HFF-Myc (cell line): ENCODE measurements at regions not wholly inside any gene's neighbourhood (a gene's known extent, or its start where the extent isn't known, plus 50 kb on each side); places are given as distances from the start of the nearest gene placed in this dataset.

ENCODE experiments used
- DNase-seq: peaks from one replicate; pipeline ENCODE4 v3.0.0-alpha.2; 2011; ENCODE audit warnings: low read depth; ENCODE audit errors: extremely low read depth
- H3K4me3 ChIP-seq: replicated peaks from 2 replicates; pipeline ENCODE4 v1.5.1; 2011; ENCODE audit warnings: low read depth, mild to moderate bottlenecking, control low read depth, low read length
- TF ChIP-seq, protein P1 (sequence below): IDR thresholded peaks from 2 replicates; pipeline ENCODE4 v1.5.1; 2012; ENCODE audit warnings: mild to moderate bottlenecking, low read depth, low read length, control low read depth; ENCODE audit errors: missing control alignments

DNA sequence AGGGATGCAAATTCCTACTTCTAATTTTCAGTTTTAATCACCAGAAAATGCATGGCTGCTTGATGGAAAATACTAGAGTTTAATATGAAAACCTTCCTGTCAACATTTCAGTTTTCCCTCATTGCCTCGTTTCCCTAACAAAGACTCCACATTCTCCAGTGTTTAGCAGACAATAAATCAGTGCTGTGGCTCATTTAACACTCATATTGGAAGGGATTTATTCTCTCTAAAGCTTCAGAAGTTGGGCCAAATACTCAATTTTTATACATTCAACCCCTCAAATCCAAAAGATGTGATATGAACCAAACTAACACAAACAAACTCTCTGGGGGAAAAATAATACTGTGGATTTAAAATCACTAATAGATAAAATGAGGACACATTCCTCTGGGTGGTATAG is 482.5 kb downstream of the FLRT2 start:
- DNase-seq, result no peak
- TF ChIP-seq, protein P1, sequence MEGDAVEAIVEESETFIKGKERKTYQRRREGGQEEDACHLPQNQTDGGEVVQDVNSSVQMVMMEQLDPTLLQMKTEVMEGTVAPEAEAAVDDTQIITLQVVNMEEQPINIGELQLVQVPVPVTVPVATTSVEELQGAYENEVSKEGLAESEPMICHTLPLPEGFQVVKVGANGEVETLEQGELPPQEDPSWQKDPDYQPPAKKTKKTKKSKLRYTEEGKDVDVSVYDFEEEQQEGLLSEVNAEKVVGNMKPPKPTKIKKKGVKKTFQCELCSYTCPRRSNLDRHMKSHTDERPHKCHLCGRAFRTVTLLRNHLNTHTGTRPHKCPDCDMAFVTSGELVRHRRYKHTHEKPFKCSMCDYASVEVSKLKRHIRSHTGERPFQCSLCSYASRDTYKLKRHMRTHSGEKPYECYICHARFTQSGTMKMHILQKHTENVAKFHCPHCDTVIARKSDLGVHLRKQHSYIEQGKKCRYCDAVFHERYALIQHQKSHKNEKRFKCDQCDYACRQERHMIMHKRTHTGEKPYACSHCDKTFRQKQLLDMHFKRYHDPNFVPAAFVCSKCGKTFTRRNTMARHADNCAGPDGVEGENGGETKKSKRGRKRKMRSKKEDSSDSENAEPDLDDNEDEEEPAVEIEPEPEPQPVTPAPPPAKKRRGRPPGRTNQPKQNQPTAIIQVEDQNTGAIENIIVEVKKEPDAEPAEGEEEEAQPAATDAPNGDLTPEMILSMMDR, result no peak

DNA sequence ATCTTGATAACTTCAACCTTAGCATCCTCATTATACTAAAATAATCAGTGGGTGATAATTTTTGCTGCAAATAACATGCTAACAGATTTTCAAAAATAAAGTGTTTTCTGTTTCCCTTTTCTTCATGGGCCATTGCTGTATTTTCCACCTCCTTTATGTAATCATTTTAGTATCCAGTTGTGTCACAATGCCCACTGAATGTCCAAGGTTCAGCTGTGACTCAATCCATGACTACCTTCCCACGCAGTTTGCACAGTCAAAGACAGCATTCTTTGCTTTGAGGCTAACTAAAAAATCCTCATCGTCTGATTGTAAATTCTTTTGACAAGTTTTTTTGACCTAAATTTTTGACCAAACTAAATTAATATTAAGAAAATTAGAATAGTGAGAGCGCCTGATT is 474.1 kb downstream of the FLRT2 start:
- no peak overlapping the region for H3K4me3 ChIP-seq
- TF ChIP-seq, protein P1, result no peak
- no peak for DNase-seq

More for the DNA sequence above, 482.5 kb downstream of the FLRT2 start:
- H3K4me3 ChIP-seq, result no peak overlapping the region

DNA sequence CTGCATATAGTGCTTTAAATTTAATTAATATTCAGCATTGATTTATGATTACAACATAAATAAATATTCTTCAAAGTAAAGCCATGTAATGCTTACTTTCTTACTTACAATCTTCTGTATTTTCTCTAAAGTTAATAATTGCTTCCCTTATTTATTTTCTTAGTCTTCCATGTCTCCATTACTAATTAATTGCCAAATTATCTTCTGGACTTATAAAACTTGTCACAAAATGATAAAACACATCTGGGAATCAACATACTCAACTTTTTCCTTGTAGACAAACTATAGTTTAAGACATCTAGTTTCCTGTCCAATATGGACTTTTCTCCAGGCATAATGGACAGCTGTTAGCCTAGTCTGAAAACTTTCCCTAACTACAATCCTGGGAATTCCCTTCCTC is 466.6 kb downstream of the FLRT2 start:
- H3K4me3 ChIP-seq, result no peak overlapping the region
- TF ChIP-seq, protein P1, result no peak
- DNase-seq, result no peak

DNA sequence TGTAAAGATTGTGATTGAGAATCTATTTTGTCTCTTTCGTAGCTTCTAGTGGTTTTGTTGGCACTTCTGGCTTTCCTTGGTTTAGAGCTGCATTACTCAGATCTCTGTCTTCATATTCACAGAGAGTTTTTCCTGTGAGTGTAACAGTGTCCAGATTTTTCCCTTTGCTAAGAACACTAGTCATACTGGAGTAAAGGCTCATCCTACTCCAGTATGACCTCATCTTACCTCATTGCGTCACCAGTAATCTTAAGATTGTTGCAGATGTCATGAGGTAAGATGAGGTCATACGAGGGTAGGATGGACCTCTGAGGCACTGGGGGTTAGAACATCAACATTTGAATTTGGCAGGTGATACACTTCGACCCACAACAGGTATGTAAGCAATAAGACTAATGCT is 461.2 kb downstream of the FLRT2 start:
- no peak for DNase-seq
- no peak overlapping the region for H3K4me3 ChIP-seq
- TF ChIP-seq, protein P1, result no peak

DNA sequence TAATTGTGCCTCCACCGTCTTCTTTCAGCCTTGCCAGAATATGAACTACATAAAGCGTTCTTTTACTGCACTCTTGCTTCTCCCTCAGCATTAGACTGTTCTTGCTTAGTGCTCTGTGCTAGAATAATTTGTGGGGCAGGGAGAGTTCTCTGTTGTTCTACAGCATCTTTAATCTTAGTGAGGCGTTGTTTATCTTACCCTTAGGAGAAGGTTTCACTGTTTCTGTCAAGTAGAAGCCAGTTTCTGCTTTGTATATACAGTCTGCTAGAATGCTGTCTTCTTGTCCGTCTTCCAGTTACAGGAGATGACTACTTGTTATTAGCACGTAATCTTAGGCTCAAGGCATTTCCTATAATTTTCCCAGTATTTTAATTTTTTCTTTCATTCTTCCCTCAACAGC is 458.0 kb downstream of the FLRT2 start:
- no peak for DNase-seq
- TF ChIP-seq, protein P1, result no peak
- H3K4me3 ChIP-seq, result no peak overlapping the region

DNA sequence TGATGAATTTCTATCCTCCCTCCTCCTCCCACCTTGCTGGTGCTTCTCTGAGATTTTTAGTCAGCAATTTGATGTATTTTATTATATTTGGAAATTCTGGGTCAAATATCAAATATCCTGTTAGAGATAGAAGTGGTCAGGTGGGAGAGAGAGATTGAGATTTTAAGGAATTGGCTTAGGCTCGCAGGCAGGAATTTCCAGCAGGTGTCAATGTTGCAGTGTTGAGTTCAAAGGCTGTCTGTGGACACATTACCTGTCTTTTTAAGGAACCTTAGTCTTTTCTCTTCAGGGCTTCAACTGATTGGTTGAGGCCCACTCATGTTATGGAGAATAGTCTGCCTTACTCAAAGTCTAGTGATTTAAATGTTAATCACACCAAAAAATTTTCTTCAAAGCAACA is 457.3 kb downstream of the FLRT2 start:
- H3K4me3 ChIP-seq, result no peak overlapping the region
- no peak for DNase-seq
- TF ChIP-seq, protein P1, result no peak

DNA sequence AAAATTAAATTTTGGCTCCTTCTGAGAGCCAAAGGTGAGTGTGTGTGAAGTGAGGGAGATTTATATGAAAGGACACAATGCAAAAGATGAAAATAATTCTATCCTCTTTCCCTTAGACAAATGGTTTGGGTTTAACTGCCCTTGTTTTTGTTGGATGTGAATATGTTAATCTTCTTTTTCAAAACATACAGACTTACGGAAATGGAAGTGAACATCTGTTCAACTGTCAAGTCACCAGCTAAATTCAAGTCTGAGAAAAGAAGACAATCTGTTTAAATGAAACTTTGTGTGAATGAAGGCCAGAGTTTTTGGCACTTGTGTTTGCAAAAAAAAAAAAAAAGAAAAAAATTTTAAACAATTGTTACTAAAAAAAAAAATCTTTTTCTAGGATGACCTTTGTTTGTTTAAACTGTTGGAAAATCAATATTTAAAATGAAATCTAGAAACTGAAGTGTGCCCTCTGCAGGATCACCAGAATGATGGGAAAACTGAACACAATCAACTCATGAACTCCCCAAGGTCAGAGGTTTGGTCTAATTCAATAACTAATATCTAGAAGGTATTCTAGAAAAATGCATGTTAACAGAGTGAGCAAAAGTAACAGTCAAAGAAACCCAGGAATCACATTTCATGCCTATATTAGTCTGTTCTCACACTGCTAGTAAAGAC is 448.8 kb downstream of the FLRT2 start:
- no peak for DNase-seq
- H3K4me3 ChIP-seq, result no peak overlapping the region
- TF ChIP-seq, protein P1, result no peak
